ENCODE measurements at regions not wholly inside any gene's neighbourhood (a gene's known extent, or its start where the extent isn't known, plus 50 kb on each side); places are given as distances from the start of the nearest gene placed in this dataset.

DNA sequence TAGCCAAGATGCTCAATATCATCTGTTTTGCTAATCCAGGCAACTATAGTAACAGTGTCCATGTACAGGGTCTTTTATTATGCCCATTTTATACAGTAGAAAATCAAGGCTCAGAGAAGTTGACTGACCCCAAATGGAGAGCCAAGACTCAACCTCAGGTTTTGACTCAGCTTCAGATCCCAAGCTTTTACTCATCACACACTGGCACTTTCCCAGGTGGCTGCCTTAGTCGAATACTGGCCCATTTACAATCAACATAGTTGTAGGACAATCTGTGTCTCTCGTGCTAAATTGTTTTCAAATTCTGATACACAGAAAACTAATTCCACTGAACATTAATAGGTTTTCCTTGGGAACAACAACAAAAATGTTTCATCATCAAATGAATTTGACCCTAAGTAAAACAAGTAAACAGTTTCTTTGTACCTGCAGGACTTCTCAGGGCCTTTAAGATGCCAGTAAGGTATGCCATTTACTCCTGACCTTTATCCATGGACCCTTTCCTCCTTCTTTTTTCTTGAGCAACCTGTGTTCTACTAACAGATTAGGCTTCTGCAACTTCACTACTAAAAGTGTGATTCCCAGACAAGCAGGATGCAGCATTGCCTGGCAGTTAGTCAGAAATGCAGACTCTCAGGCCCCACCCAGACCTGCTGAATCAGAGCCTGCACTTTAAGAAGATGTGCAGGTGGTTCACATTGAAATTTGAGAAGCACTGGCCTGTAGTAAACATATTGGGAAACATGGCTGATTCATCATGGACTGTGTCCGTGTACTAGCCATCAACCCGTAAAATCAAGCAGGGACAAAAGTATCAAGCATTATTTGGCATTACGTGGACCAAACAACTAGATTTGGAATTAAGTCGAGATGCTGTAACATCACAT is 128.8 kb downstream of the RRAGC start:
- TF ChIP-seq, protein P1, sequence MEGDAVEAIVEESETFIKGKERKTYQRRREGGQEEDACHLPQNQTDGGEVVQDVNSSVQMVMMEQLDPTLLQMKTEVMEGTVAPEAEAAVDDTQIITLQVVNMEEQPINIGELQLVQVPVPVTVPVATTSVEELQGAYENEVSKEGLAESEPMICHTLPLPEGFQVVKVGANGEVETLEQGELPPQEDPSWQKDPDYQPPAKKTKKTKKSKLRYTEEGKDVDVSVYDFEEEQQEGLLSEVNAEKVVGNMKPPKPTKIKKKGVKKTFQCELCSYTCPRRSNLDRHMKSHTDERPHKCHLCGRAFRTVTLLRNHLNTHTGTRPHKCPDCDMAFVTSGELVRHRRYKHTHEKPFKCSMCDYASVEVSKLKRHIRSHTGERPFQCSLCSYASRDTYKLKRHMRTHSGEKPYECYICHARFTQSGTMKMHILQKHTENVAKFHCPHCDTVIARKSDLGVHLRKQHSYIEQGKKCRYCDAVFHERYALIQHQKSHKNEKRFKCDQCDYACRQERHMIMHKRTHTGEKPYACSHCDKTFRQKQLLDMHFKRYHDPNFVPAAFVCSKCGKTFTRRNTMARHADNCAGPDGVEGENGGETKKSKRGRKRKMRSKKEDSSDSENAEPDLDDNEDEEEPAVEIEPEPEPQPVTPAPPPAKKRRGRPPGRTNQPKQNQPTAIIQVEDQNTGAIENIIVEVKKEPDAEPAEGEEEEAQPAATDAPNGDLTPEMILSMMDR (IDR thresholded peaks at IDR 0.05), result no peak
- TF ChIP-seq POLR2A (IDR thresholded peaks at IDR 0.05), result no peak
